AG09319 (cell line): ENCODE measurements at regions not wholly inside any gene's neighbourhood (a gene's known extent, or its start where the extent isn't known, plus 50 kb on each side); places are given as distances from the start of the nearest gene placed in this dataset.

Experiments used
- DNase-seq: peaks from one replicate; pipeline ENCODE4 v3.0.0-alpha.2; 2010; ENCODE audit warnings: low read depth; ENCODE audit errors: extremely low read depth
- TF ChIP-seq, protein P1 (sequence below): IDR thresholded peaks from 2 replicates; pipeline ENCODE4 v1.5.1; 2011; ENCODE audit warnings: low read depth, mild to moderate bottlenecking, inconsistent platforms, low read length, moderate library complexity

DNA sequence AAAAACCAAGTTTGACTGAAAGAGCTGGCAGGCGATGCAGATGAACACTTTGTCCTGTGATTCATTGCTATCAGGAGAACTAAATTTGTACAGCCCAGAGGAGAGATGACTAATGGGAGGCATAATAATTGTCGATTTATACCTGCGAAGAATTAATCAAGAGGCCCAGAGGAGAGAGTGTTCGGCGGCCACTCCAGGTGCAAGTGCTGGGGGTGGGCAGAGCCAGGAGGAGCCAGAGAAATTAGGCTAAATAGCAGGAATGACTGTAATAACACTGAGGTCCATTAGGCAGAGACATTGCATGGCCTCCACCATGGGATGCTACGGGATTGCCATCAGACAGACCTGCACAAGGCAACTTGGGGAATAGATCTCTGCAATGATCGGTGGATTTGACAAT is 107.7 kb upstream of the UQCRFS1 start:
- no peak for DNase-seq
- TF ChIP-seq, protein P1, sequence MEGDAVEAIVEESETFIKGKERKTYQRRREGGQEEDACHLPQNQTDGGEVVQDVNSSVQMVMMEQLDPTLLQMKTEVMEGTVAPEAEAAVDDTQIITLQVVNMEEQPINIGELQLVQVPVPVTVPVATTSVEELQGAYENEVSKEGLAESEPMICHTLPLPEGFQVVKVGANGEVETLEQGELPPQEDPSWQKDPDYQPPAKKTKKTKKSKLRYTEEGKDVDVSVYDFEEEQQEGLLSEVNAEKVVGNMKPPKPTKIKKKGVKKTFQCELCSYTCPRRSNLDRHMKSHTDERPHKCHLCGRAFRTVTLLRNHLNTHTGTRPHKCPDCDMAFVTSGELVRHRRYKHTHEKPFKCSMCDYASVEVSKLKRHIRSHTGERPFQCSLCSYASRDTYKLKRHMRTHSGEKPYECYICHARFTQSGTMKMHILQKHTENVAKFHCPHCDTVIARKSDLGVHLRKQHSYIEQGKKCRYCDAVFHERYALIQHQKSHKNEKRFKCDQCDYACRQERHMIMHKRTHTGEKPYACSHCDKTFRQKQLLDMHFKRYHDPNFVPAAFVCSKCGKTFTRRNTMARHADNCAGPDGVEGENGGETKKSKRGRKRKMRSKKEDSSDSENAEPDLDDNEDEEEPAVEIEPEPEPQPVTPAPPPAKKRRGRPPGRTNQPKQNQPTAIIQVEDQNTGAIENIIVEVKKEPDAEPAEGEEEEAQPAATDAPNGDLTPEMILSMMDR: no peak

DNA sequence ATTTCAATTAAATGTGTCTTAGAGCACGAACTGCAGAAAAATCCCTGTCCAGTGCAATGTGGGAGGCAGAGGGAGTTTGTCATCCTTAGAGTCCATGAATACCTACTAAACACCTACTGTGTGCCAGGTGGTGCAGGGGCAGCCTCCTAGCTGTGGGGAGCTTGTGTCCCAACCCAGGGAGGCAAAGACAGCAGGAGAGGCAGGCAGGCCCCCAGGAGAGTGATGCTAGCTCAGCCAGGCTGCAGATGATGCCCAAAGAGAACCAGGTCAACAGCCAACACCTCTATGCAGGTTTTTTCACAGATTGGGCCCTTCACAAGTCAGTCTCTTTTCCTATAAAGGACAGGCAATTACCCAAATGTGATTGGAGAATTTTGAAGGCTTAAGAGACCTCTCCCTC is 108.2 kb upstream of the UQCRFS1 start:
- TF ChIP-seq, protein P1: no peak
- no peak for DNase-seq

DNA sequence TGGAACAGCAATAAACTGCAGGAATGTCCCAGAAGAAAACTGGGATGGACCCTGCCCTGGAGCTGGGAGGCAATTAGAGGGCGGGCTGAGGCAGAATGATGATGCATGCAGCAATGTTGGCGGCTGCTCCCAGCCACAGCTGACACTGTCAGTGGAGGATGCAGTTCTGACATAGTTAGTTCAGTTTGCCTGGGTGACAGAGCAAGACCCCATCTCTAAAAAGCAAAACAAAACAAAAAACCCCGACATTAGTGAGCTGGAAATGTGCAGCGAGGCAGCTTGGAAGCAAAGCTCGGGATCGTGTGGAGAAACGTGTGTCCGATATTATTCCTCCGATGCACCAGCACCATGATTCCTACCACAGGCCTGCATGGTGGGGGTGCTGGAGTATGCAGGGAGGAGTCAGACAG is 110.1 kb upstream of the UQCRFS1 start:
- TF ChIP-seq, protein P1: no peak
- DNase-seq: no peak

DNA sequence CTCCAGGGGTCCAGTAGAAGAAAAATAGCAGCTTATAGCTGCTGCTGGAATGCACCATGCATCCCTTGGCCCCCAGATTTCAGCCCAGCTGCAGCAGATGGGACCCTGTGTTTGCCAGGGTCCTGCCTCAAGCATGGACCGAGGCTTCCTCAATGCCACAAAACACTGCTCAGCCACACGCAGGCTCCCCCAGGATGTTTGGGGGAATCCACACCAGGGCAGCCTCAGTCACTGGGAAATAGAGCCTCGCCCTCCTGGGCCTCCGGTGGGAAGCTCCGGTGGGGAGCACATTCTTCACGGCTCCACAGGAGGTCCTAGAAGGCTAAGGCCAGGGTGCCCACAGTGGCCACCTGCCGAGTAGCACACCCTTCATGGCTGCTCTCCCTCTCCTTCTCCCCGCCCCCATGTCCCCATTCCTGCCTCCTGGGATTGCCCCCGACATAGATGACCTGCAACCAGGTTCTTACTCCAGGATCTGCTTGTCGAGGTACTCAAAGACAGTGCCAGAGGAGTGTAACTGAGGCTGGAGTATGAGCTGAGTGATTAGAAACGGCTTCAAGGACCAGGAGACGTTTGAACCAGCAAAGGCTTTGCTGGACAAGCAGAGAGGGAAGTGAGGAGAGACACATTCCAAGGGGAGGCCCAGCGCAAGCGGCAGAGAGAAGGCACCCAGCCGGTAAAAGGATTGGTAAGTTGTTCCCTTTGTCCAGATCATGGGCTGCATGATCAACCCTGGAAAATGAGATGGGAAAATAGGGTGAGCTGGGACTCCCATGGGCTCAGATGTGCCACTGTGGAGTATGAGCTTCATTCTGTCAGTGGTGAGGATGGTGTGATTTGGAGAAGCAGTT is 110.7 kb upstream of the UQCRFS1 start:
- DNase-seq: no peak
- TF ChIP-seq, protein P1: no peak

DNA sequence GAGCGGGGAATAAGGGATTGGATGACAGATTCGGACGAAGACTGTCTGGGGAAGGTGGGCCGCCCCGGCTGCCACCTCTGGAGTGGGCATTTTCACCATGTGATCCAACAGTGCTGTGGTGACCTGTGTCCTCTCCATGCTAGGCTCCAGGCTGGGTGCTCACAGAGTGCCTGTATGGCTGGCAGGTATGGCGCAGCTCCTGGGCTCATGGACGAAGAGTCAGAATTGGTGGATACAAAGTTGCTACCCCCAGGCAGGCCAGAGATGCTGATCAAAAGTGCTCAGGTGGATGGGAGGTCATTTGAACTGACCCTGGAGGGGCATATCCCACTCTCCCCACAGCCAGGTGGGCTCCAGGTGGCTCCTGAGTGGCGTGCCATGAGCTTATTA is 111.3 kb upstream of the UQCRFS1 start:
- TF ChIP-seq, protein P1: no peak
- DNase-seq: no peak

DNA sequence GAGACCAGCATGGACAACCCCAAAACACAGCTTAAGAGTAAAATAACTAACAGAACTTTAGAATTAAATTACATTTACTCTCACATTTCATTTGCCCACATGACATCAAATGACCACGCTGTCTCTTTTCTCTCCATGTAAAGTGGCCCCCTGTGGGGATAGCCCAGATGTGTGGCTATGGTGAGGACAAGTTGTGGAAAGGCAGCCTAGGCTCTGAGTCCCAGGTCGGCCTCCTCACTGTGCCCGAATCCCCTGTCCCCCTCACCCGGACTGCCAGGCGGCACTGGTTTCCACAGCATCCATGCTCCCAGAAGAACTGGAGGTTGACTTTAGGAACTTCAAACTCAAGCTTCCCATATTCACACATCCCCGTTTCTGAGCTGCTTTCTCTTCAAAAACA is 111.8 kb upstream of the UQCRFS1 start:
- DNase-seq: no peak
- TF ChIP-seq, protein P1: no peak

DNA sequence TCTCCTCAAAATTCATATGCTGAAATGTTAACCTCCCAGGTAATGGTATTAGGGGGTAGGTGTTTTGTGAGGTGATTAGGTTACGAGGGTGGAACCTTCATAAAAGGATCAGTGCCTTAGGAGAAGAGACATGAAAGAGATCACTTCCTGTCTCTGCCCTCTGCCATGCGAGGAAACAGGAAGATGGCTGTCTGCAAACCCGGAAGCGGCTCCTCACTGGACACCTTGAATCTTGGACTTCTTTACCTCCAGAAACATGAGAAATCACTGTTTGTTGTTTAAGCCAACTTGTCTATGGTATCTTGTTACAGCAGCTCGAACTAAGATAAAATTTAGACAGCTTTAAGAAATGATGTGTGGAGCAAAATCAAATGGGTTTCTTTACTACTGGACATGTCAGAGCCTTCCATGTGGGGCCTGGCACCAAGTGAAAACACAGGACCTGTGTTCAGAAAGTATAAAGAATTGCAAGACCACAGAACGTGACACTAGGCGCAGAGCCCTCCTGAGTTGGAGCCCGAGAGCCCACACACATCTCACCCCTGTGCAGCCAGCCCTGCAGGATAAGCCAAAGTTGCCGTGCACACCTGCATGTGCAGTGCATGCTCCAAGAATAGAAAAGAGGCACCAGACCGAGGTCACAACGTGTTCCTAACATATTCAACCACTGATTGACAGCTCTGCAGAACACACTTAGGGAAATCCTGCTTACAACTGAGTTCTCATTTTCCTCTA is 112.5 kb upstream of the UQCRFS1 start:
- no peak for DNase-seq
- TF ChIP-seq, protein P1: no peak
